Activated CD4-positive, CD25-positive, alpha-beta regulatory T cell treated with anti-CD3 and anti-CD28 coated beads, Interleukin-2, amount 50 U/mL, for 16 hours (primary cell): ENCODE measurements at regions not wholly inside any gene's neighbourhood (a gene's known extent, or its start where the extent isn't known, plus 50 kb on each side); places are given as distances from the start of the nearest gene placed in this dataset.
"Not testable (repeated sequence)": the region's sequence is repeated elsewhere in the genome, so short reads cannot be mapped to it uniquely, and the experiment has no call there.

ENCODE experiments used
- DNase-seq: peaks from one replicate; pipeline ENCODE4 v3.0.0-alpha.2; 2020; ENCODE audit warnings: low read depth, low spot score

GRCh38 chr6:165794179-165794601 lies 131.1 kb upstream of the PDE10A start:
- no peak for DNase-seq

GRCh38 chr6:165793287-165793825 lies 130.3 kb upstream of the PDE10A start:
- DNase-seq = no peak

- no peak for DNase-seq
Measured at GRCh38 chr6:165791876-165792437, 128.9 kb upstream of the PDE10A start.

GRCh38 chr6:165791306-165791705 lies 128.3 kb upstream of the PDE10A start:
- no peak for DNase-seq

- DNase-seq = no peak
Measured at GRCh38 chr6:165782812-165783211, 119.8 kb upstream of the PDE10A start.

- no peak for DNase-seq
Measured at GRCh38 chr6:165782134-165782533, 119.1 kb upstream of the PDE10A start.

- DNase-seq = no peak
Measured at GRCh38 chr6:165777680-165778079, 114.6 kb upstream of the PDE10A start.

GRCh38 chr6:165776691-165777090 lies 113.7 kb upstream of the PDE10A start:
- no peak for DNase-seq

- DNase-seq = no peak
Measured at GRCh38 chr6:165775721-165776120, 112.7 kb upstream of the PDE10A start.

GRCh38 chr6:165774903-165775601 lies 112.0 kb upstream of the PDE10A start:
- no peak for DNase-seq

- no peak for DNase-seq
Measured at GRCh38 chr6:165770397-165771082, 107.5 kb upstream of the PDE10A start.

- no peak for DNase-seq
Measured at GRCh38 chr6:165769884-165770283, 106.8 kb upstream of the PDE10A start.

- no peak for DNase-seq
Measured at GRCh38 chr6:165769401-165769800, 106.4 kb upstream of the PDE10A start.

GRCh38 chr6:165768961-165769360 lies 105.9 kb upstream of the PDE10A start:
- DNase-seq = no peak

GRCh38 chr6:165767228-165767627 lies 104.2 kb upstream of the PDE10A start:
- DNase-seq = no peak

GRCh38 chr6:165766457-165766856 lies 103.4 kb upstream of the PDE10A start:
- DNase-seq = no peak

GRCh38 chr6:165766026-165766425 lies 103.0 kb upstream of the PDE10A start:
- no peak for DNase-seq

GRCh38 chr6:165765256-165765655 lies 102.2 kb upstream of the PDE10A start:
- DNase-seq = not testable (repeated sequence)

GRCh38 chr6:165762876-165763275 lies 99.8 kb upstream of the PDE10A start:
- no peak for DNase-seq

GRCh38 chr6:165762125-165762524 lies 99.1 kb upstream of the PDE10A start:
- DNase-seq = no peak

- no peak for DNase-seq
Measured at GRCh38 chr6:165760803-165761185, 97.8 kb upstream of the PDE10A start.

GRCh38 chr6:165760126-165760802 lies 97.2 kb upstream of the PDE10A start:
- DNase-seq = no peak
